ENCODE measurements at regions not wholly inside any gene's neighbourhood (a gene's known extent, or its start where the extent isn't known, plus 50 kb on each side); places are given as distances from the start of the nearest gene placed in this dataset.

DNA sequence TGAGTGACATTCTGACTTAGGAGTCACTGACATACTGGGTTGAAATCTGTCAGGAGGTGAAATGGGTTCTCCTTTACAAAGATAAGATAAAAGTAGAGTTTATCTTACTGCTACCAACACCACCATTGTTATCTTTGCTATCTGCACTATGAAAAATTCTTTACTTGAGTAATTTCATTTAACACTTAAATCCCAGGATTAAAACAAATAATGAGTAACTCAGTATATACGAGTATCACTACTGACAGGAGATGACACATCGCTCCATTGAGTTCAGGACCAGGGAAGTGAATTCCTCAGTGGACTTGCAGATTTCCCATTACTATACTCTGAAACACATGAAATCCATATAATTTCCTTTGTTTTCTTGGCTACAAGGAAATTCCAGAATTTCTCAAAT is 242.1 kb upstream of the NLRP1 start:
- TF ChIP-seq EZH2 (IDR thresholded peaks at IDR 0.05; ENCODE audit: low read length), result no peak
- TF ChIP-seq, protein P1, sequence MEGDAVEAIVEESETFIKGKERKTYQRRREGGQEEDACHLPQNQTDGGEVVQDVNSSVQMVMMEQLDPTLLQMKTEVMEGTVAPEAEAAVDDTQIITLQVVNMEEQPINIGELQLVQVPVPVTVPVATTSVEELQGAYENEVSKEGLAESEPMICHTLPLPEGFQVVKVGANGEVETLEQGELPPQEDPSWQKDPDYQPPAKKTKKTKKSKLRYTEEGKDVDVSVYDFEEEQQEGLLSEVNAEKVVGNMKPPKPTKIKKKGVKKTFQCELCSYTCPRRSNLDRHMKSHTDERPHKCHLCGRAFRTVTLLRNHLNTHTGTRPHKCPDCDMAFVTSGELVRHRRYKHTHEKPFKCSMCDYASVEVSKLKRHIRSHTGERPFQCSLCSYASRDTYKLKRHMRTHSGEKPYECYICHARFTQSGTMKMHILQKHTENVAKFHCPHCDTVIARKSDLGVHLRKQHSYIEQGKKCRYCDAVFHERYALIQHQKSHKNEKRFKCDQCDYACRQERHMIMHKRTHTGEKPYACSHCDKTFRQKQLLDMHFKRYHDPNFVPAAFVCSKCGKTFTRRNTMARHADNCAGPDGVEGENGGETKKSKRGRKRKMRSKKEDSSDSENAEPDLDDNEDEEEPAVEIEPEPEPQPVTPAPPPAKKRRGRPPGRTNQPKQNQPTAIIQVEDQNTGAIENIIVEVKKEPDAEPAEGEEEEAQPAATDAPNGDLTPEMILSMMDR (optimal IDR thresholded peaks at IDR 0.05 in 1 of 3, IDR thresholded peaks at IDR 0.05 in 1 of 3, conservative IDR thresholded peaks at IDR 0.05 in 1 of 3; ENCODE audit: extremely low read depth in 1 of 3, insufficient read depth in 2 of 3, low read length in 3 of 3), result no peak
- Histone ChIP-seq H3K9me3 (ENCODE audit: control insufficient read depth, low read depth, low read length) (no peaks in the 10 kb centered on the region), H3K79me2 (ENCODE audit: control insufficient read depth, insufficient read depth, low read length) (no peaks in the 10 kb centered on the region), H3K9me1 (ENCODE audit: control insufficient read depth, extremely low read depth, insufficient read depth, low read length) (no peaks in the 10 kb centered on the region), H3K4me3 (ENCODE audit: control insufficient read depth in 2 of 3, extremely low read depth in 1 of 3, insufficient read depth in 2 of 3, low read depth in 1 of 3, low read length in 3 of 3) (no peak overlapping the region), H3K4me1 (ENCODE audit: control insufficient read depth, extremely low read depth, insufficient read depth, low read length) (peaks cover 20% of the 10 kb centered on the region), H2AFZ (ENCODE audit: control insufficient read depth, low read length) (no peak overlapping the region), H4K20me1 (ENCODE audit: control insufficient read depth, extremely low read depth, insufficient read depth, low read length) (no peaks in the 10 kb centered on the region), H3K9ac (ENCODE audit: control insufficient read depth, extremely low read depth, insufficient read depth, low read length) (no peak overlapping the region), H3K36me3 (ENCODE audit: control insufficient read depth in 2 of 2, extremely low read depth in 1 of 2, insufficient read depth in 2 of 2, low read length in 2 of 2) (no peaks in the 10 kb centered on the region), H3K27ac (ENCODE audit: control insufficient read depth, insufficient read depth, low read length) (peak overlapping the region; percentile 6), H3K4me2 (ENCODE audit: control insufficient read depth, extremely low read depth, insufficient read depth, low read depth, low read length) (no peak overlapping the region), H3K27me3 (ENCODE audit: control insufficient read depth, extremely low read depth, insufficient read depth, low read length) (no peaks in the 10 kb centered on the region)
- dilution Hi-C loops (cut with MboI; ENCODE audit: extremely low pct_ligation_motif_present, low sequenced_read_pairs), result no loop called here
- FAIRE-seq (no peak), DNase-seq (ENCODE audit: low read depth, low spot score) (no peak)

DNA sequence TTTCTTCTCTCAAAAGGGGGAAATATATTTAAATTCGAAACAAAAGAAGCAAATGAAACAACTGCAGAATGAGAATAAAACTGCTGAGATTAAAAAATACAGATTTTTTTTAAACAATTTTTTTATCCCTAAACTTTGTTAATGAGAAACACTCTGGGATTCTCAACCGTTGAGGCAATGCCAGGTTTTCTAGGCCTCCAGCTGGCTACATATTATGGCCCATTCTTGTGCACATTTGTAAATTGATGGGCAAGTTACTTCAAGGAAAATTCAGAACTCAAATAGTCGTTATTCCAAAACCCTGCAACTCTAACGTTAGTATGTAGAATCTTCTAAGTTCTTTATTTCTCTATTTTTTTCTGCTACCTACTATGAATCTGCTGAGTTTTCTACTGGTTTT is 239.3 kb upstream of the WSCD1 start:
- H3K79me2 ChIP-seq (ENCODE audit: control insufficient read depth, insufficient read depth, low read length), result no peaks in the 10 kb centered on the region
- H4K20me1 ChIP-seq (ENCODE audit: control insufficient read depth, extremely low read depth, insufficient read depth, low read length), result no peaks in the 10 kb centered on the region
- peaks cover 49% of the 10 kb centered on the region for H3K4me1 ChIP-seq (ENCODE audit: control insufficient read depth, extremely low read depth, insufficient read depth, low read length)
- no peak overlapping the region for H3K27ac ChIP-seq (ENCODE audit: control insufficient read depth, insufficient read depth, low read length)
- no peak overlapping the region for H3K9ac ChIP-seq (ENCODE audit: control insufficient read depth, extremely low read depth, insufficient read depth, low read length)
- no peaks in the 10 kb centered on the region for H3K9me1 ChIP-seq (ENCODE audit: control insufficient read depth, extremely low read depth, insufficient read depth, low read length)
- DNase-seq (ENCODE audit: low read depth, low spot score) (no peak), FAIRE-seq (no peak)
- H3K4me3 ChIP-seq (ENCODE audit: control insufficient read depth in 2 of 3, extremely low read depth in 1 of 3, insufficient read depth in 2 of 3, low read depth in 1 of 3, low read length in 3 of 3), result no peak overlapping the region
- H3K27me3 ChIP-seq (ENCODE audit: control insufficient read depth, extremely low read depth, insufficient read depth, low read length), result no peaks in the 10 kb centered on the region
- H3K4me2 ChIP-seq (ENCODE audit: control insufficient read depth, extremely low read depth, insufficient read depth, low read depth, low read length), result no peak overlapping the region
- dilution Hi-C loops (cut with MboI; ENCODE audit: extremely low pct_ligation_motif_present, low sequenced_read_pairs), result no loop called here
- no peaks in the 10 kb centered on the region for H3K9me3 ChIP-seq (ENCODE audit: control insufficient read depth, low read depth, low read length)
- no peak for TF ChIP-seq EZH2 (IDR thresholded peaks at IDR 0.05; ENCODE audit: low read length)
- TF ChIP-seq, protein P1 (optimal IDR thresholded peaks at IDR 0.05 in 1 of 3, IDR thresholded peaks at IDR 0.05 in 1 of 3, conservative IDR thresholded peaks at IDR 0.05 in 1 of 3; ENCODE audit: extremely low read depth in 1 of 3, insufficient read depth in 2 of 3, low read length in 3 of 3), result no peak
- no peak overlapping the region for H2AFZ ChIP-seq (ENCODE audit: control insufficient read depth, low read length)
- H3K36me3 ChIP-seq (ENCODE audit: control insufficient read depth in 2 of 2, extremely low read depth in 1 of 2, insufficient read depth in 2 of 2, low read length in 2 of 2), result no peaks in the 10 kb centered on the region

All from keratinocyte (primary cell).